HT-29 (cell line): ENCODE measurements at regions not wholly inside any gene's neighbourhood (a gene's known extent, or its start where the extent isn't known, plus 50 kb on each side); places are given as distances from the start of the nearest gene placed in this dataset.
A peak's percentile ranks its signal among the peaks of the same experiment; 100 is the strongest.

Experiments
- DNase-seq: peaks from one replicate; pipeline ENCODE4 v3.0.0-alpha.2; 2015; ENCODE audit warnings: low spot score

DNA sequence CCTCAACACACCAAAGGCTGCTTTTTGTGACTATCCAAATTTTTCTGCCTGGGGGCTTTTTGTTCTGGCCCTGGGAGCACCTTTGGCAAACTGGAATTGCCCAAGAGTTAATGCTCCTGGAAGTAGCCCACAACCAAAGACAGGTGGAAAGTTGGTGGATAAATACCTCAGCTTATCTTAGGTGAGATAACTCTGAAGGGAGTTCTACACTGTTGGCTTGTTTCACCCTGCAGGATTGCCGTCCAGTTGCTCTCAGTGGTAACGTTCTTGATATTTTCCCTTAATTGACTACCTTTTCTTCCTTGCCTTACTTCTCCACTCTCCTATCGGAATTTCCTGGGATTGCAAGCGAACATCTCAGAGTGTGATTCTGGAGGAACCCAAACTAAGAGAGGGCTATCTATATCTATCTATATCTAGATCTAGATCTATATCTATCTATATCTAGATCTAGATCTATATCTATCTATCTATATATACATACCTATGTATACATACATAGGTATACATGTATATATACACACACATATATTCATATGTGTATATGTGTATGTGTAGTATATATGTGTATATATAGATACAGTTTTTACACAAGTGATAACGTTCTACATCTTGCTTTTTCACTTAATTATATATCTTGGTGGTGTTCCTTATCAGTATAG is 82.6 kb upstream of the DHX15 start:
- no peak for DNase-seq

DNA sequence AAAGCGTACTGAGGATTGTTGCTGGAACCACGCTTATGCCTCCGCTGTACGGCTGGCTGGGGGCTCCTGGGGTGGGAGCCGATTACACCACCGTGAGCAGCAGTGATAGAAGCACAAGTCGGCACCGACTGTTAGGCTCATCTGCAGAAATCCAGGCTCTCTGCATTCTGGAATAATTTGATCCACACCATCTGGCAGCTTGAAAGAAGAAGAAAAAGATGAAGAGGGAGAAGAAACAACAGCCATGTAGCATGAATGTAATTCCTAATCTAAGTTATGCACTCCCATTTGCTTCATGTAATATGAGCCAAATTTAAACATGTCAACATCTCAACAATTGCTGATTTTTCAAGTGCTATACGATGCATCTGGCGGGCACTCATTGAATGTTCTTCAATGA is 84.6 kb upstream of the DHX15 start:
- DNase-seq = no peak

DNA sequence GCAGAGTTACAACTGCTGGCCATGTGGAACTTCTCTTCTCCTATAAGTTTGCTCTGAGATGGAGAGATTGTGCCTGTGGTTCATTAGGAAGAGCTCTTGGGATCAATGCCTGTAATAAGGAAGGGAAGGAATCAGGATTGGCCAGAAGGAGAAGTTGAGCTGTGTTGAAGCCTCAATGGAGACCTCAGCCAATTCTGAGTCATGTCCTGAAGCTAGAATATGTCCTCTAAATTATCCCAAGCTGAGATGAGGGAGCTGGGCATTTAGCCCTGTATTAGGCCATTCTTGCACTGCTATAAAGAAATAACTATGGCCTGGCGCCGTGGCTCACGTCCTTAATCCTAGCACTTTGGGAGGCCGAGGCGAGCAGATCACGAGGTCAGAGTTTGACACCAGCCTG is 85.4 kb upstream of the DHX15 start:
- DNase-seq = no peak

DNA sequence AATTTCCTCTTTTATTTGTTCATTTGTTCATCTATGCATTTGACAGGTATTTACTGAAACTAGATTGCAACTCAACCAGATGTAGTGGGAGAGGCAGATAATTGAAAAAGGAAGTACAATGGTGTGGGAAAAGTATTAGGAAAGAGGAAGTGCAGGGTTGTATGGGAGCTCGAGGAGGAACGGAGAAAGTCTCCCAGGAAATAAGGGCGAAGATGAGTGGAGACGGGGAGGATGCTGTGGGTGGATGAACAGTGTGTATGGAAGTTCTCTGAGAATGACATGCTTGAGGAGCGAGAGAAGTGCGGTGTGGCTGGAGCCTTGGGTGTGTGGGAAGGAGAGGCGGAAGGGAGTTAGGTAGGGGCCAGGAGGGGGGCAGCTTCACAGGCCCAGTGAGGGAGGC is 87.5 kb upstream of the DHX15 start:
- DNase-seq = no peak

DNA sequence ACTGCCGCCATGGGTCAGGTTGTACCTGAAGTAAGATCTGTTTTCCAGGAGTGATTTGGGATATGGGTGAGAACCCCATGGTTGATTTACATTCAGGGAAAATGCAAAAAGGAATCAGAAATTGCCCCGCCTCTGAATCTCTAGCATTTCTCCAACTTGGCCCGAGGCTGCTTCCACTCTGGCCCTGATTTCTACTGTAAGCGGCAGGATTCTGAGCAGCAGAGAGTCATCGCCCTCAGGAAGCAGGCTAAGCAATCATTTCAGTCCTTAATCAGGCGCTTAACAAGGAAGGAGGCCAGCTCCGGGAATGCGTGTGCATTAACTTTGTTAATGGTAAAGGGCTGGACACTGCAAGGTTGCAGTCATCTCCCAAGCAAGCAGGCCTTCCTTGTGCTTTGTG is 88.5 kb upstream of the DHX15 start:
- DNase-seq = no peak

DNA sequence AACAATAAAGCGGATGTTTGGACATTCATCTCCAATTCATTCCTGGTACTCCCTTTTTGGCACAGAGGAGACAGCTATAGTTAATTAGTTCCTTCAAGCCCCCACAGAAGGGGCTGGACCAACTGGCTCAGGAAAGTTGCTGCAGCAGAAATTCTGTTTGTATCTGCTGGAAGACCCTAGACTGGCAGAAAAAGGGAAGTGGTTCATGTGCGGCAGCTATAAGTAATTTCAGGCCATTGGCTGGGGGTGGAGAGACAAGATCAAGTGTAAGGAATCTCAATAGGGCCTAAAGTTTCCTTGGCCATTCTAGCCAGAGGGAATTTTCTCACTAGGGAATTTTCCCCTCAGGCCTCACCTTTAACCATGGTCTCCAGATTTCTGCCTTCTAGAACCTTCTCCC is 89.9 kb upstream of the DHX15 start:
- no peak for DNase-seq

DNA sequence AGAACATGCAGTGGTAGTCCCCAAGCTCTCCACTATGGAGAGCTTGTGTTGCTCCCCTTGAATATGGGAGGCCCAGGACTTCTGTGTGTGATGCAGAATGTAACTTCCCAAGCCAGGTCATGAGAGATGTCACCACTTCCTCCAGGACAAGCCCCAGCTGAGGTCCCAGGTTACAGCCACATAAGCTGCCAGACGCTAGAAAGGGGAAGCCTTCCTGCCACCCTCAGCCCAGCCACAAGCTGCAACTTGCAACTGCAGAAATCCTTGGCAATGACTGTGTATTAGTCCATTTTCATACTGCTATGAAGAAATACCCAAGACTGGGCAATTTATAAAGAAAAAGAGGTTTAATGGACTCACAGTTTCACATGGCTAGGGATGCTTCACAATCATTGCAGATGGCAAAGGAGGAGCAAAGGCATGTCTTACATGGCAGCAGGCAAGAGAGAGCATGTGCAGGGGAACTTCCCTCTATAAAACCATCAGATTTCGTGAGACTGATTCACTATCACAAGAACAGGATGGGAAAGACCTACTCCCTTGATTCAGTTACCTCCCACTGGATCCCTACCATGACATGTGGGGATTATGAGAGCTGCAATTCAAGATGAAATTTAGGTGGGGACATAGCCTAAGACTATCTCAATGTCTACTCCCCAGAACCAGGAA is 91.5 kb upstream of the DHX15 start:
- no peak for DNase-seq

DNA sequence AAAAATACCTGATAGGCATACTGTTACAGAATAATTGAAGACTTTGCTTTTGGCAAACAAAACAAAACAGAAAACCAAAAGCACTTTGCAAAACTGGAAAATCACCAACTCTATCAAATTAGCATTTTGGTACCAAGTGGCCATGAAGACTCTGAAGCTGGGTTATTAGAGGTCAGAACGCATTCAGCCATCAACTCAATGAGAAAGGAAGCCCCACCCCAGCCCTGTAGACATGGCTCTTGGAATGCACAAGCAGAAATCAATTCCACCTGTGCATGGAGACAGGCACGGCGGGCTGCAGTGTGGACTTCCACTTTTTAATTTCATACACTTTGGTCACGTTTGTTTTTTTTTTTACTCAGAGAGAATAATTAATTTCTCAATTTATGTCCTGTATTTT is 93.6 kb upstream of the DHX15 start:
- DNase-seq = no peak

DNA sequence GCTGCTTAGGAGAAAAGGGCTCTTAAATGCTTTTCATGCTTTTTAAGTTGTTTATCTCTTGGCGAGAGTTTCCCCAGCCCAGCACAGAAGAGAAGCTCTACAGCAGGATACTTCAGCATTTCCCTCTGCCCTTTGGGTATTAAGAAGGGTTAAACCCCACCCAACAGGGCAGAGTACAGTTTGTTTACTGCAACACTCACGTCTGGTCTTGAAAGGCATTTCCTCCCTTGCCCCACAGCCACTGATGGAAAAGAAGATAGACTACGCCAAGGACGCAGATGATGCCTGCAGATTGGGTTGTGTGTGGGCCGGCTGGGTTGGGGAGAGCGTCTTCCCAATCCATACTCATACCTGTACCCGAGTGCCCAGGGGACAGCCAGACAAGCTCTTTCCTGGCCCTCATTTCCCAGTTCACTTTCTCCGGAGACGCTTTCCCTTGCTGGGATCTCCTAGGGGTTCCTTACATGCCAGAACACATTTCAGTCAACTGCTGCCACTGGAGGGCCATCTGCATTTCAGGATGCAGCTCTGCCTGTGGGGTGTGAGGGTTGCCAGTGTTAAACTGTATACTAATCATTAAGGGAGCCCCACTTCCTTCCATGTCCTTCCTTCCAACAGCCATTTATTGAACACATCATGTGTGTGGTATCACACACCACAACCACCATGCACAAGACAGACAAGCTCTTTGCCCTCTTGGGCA is 96.5 kb upstream of the DHX15 start:
- DNase-seq = no peak

DNA sequence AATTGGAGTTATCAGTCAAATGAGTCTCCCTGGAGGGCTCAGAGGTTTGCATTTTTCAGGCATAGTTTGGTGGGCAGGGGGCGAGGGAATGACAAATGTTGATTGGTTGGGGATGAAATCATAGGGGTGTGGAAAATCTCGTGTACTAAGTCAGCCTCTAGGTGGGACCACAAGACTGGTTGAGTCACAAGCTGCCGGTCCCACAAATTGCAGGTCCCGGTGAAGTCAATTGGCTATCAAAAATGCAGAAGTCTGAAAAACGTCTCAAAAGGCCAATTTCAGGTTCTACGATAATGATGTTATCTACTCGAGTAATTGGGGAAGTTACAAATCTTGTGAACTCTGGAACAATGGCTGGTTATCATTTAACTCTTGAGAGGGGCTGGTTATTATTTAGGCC is 98.8 kb upstream of the DHX15 start:
- no peak for DNase-seq

DNA sequence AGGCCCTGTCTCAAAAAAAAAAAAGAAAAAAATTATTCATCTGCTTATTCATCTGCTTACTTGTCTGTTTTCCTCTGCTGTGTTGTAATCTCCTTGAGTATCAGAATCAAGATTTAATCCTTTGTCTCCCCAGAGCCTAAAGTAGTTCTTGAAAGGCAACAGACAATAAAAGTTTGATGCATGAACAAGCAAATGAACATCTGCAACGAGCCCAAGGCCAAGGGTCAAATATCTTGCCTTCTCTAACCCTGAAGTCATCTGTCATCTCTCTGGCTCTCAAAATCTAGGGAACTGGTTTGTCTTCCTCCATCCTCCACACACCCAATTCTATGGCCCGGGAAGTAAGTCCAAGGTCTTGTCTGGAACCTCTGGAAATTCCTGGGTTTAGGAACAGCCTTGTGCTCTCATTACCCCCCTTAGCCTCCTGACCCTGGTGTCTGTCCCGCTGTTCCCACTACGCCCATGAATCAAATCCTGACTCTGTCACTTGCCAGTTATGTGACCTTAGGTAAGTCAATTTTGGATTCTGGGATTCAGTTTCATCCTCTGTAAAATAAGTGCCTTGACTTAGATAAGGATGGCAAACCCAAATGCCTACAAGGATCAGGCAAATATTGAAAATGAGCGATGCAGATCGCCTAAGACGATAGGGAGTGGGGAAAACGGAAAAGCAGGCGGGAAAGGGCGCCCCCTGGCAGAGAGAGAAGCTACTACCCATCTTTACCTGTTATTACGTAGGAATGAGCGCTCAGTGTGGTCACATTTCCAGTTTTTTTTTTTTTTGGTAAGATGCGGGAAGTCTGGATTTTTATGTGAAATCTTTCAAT is 102.7 kb upstream of the DHX15 start:
- peak; percentile 85 for DNase-seq

DNA sequence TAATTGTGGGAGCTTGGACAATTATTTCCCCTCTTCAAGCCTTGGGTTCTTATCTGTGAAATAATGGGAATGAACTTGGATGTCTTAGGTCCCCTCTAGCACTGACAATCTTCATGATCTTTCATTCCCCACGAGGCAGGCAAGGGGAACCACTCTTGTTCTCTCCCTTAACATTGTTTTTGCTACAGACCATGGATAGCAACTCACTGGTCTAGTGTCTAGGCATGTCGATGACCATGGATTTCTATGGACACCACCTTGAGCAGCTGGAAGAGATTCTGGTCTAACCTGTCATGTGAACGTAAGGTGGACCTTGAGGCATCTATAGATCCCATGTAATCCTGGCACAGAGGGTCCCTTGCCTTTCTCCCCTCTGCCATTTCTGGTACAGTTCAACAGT is 104.1 kb upstream of the DHX15 start:
- DNase-seq = no peak

DNA sequence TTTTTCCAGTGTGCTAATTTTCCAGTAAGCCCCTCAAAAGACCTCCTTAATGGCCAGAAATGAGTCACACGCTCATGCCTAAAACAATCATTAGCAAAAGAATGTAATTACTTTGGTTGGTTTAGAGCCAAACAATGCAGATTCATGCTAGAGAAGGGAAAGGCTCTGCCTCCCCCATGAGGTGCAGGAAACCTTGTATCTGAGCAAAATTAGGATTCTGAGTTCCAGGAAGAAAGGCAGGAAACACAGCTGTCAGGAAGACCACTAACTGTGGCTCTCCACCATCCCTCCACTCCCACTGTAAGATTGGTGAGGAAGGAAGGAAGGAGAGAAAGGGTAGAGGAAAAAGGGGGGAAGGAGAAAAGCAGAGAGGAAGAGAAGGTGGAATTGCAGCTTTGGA is 104.9 kb upstream of the DHX15 start:
- peak; percentile 7 for DNase-seq

DNA sequence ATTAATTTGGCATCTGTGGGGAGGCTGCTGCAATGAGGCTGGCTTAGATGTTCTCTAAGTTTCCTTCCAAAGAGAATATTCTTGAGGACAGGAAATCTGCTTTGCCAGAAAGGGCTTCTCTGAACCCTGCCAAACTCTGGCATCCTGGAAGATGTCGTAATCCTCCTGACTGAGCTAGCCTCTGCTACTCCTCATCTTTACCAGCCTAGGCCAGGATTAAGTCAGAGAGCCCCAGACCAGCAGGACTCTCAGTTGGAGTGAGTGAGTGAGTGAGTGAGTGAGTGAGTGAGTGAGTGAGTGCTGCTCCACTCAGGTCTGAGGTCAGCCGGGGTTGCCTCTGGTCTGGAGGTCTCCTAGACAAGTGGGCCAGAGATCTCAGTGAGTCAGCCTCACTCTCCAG is 104.9 kb upstream of the SOD3 start:
- no peak for DNase-seq

DNA sequence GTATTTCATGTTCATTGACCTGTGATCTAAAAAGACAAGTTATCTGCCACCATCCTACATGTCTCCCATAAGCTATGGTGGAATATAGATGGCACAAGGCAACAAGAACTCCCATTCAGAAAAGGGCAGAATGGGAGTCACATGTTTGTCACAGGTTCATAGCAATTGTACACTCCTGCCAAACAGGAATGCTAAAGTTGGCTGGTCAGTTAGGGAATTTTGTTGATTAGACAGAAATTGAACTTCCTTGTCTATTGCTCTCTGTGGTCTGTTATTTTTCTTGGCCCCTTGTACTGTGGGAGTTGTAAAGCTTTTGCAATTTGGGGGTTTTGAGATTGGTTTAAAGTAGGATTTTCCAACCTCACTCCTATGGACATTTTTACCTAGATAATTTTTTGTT is 101.7 kb upstream of the SOD3 start:
- no peak for DNase-seq

DNA sequence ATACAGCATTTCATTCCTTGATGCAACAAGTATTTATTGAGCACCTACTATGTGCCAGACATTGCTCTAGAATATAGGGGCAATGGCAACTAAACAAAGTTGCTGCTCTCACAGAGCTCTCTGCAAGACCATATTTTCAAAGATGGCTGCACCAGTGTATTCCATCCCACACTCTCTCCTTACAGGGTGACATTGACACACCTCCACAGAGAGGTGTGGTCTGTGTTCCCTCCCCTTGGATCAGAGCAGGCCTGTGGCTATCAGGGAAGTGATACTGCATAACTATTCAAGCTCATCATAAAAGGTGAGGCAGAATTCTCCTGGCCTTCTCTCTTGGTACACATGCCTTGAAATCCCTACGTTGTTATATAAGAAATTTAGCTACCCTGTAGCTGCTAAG is 95.3 kb upstream of the SOD3 start:
- no peak for DNase-seq

DNA sequence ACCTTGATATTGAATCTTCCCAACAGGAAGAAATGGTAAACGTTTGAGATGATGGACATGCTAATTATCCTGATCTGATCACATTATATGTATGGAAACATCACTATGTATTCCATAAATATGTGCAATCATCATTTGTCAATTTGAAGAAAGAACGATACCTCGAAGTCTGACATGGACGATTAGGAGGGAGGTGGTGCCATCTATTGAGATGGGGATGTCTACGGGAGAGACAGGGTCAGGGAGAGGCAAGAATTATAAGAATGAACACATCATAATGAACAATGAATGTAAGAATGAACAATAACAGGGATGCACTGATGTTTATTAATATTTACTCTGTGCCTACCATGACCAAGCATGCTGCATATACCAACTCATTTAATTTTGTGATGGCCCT is 93.7 kb upstream of the SOD3 start:
- no peak for DNase-seq

DNA sequence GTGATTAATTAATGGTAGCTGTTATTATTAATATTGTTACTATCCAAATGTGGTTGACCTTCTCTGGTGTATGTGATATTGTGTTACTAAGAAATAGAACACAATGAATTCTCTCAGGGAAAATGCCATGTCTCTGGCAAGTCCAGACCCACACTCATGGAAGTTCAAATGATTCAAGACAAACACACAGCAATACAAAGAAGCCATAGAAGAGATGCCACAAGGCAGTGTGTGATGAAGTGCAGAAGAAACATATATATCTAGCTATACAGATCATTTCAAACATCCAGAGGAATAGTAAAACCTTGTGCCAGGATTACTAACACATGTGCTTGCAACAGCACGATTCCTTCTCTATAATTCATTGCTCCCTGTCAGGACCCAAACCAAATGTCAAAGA is 93.1 kb upstream of the SOD3 start:
- DNase-seq = no peak

DNA sequence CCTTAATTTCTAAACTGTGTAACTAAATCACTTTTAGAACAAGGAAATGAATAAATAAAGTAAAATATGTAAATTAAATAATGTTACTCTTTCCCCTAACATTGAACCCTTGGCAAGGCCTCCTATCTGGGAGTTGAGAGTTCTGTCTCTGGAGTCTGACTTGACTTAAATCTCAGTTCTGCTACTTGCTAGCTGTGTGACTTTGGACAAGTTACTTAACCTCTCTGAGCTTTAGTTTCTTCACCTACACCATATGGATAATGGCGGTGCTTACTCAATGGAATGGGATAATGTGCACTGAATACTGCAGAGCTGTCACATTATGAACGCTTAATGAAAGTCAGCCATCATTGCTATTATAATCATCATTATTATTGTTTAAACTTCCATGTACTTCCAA is 92.1 kb upstream of the SOD3 start:
- no peak for DNase-seq

DNA sequence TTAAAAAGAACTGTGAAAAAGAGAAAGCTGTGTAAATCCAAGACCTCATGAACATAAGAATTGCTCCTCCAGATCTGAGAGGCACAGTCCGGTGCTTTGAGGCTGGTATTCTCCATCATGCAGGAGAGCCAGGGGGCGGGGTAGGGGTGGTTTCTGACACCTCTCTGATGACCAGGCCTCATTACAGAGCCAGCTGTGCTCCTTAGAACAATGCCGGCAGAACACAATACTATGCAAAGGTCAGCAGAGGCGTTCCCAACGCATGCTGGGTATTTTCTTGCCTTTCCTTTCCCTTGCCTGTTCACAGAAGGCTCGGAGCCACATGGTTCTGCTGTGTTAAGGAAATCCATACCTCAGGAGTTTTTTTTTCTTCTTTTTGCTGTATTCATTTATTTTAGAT is 91.2 kb upstream of the SOD3 start:
- DNase-seq = no peak

DNA sequence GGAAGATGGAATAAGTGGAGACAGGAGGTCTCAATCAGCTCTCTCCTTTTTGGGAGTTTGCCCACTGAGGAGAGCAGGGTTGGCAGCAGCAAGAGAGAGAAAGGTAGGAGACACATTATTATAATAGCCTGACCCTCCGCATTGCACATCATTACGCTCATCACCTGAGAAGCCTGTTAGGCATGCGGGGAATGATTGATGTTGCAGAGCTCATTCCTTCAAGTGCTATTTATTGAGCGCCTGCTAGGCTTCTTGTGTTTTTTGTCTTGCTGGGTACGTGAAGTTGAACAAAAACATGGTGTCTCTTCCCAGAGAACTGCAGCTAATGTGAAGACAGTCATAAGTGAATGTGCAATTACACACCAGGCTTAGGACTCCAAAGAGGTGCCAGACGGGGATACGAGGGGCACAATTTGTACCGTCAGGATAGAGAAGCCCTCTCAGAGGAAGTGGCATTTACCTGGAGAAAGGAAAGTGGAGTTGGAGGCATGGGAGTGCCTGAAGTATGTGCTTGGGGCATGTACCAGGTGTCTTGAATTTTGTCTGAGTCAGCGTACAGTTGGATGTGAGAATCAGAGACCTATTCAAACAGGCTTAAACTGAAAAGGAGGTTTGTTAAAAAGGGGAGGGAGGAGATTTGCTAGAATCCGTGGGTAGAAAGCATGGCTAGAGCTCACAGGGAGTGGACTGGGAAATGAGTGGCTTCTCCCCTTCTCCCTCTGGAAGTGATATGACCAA is 90.2 kb upstream of the SOD3 start:
- no peak for DNase-seq

DNA sequence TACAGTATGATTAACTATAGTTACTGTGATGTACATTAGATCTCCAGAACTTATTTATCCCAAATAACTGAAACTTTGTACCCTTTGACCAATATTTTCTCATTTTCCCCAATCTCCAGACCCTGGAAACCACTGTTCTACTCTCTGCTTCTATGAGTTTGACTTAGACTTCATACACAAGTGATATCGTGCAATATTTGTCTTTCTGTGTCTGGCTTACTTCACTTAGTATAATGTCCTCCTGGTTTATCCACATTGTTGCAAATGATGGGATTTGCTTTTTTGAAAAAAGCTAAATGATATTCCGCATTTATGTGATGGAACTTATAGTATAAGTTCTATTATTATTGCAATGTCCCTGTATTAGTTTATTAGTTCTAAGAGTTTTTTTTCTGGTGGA is 81.8 kb upstream of the SOD3 start:
- DNase-seq = no peak
